Brain microvascular endothelial cell (primary cell): ENCODE measurements at regions not wholly inside any gene's neighbourhood (a gene's known extent, or its start where the extent isn't known, plus 50 kb on each side); places are given as distances from the start of the nearest gene placed in this dataset.
"Not testable (repeated sequence)": the region's sequence is repeated elsewhere in the genome, so short reads cannot be mapped to it uniquely, and the experiment has no call there.

Source experiments
- DNase-seq: peaks from one replicate; pipeline ENCODE4 v3.0.0-alpha.2; 2020
- H3K27ac ChIP-seq: fragments of 250-450 bp; sonication (Bioruptor Pico); 2 replicates; pipeline ENCODE4 v1.5.1; 2020; ENCODE audit warnings: mild to moderate bottlenecking, moderate library complexity
- H3K27me3 ChIP-seq: fragments of 250-450 bp; sonication (Bioruptor Pico); replicated peaks from 2 replicates; pipeline ENCODE4 v1.5.1; 2020; ENCODE audit warnings: mild to moderate bottlenecking
- H3K36me3 ChIP-seq: fragments of 250-450 bp; sonication (Bioruptor Pico); replicated peaks from 2 replicates; pipeline ENCODE4 v1.5.1; 2020; ENCODE audit warnings: mild to moderate bottlenecking
- H3K4me3 ChIP-seq: 2 replicates; pipeline ENCODE4 v1.5.1; 2011; ENCODE audit warnings: low read depth, mild to moderate bottlenecking, control low read depth, low read length, moderate library complexity
- CTCF ChIP-seq: IDR thresholded peaks from 2 replicates; pipeline ENCODE4 v1.5.1; 2011; ENCODE audit warnings: low read depth, mild to moderate bottlenecking, moderate library complexity, low read length, control low read depth, inconsistent platforms; ENCODE audit errors: missing control alignments
- in situ Hi-C: cut with HindIII; loops from 2 replicates; pipeline ENCODE4 v1.10.0; 2017; ENCODE audit warnings: low sequenced_read_pairs, low pct_ligation_motif_present

- in situ Hi-C loops, result no loop called here
- peaks cover 30% of the 10 kb centered on the region for H3K36me3 ChIP-seq
- no peaks in the 10 kb centered on the region for H3K27me3 ChIP-seq
- H3K27ac ChIP-seq, result no peak overlapping the region
- H3K4me3 ChIP-seq, result no peak overlapping the region
- no peak for TF ChIP-seq CTCF
- DNase-seq, result no peak
Measured at GRCh38 chr1:198849093-198849492, 210.3 kb downstream of the PTPRC start.

GRCh38 chr1:198850196-198850595 lies 211.4 kb downstream of the PTPRC start:
- Histone ChIP-seq H3K4me3 (no peak overlapping the region), H3K36me3 (peaks cover 31% of the 10 kb centered on the region), H3K27ac (no peak overlapping the region), H3K27me3 (no peaks in the 10 kb centered on the region)
- TF ChIP-seq CTCF, result no peak
- no peak for DNase-seq
- in situ Hi-C loops, result no loop called here

GRCh38 chr1:198850966-198851365 lies 212.1 kb downstream of the PTPRC start:
- peaks cover 23% of the 10 kb centered on the region for H3K36me3 ChIP-seq
- H3K27ac ChIP-seq, in situ Hi-C loops, H3K4me3 ChIP-seq, H3K27me3 ChIP-seq, DNase-seq: not testable (repeated sequence)

GRCh38 chr1:198856601-198857000 lies 217.8 kb downstream of the PTPRC start:
- no peak overlapping the region for H3K4me3 ChIP-seq
- peaks cover 28% of the 10 kb centered on the region for H3K36me3 ChIP-seq
- no peak for TF ChIP-seq CTCF
- DNase-seq, result no peak
- H3K27ac ChIP-seq, result no peak overlapping the region
- in situ Hi-C loops, result no loop called here
- no peaks in the 10 kb centered on the region for H3K27me3 ChIP-seq

GRCh38 chr1:198858033-198858432 lies 219.2 kb downstream of the PTPRC start:
- Histone ChIP-seq H3K27ac (no peak overlapping the region), H3K4me3 (no peak overlapping the region), H3K27me3 (no peaks in the 10 kb centered on the region), H3K36me3 (peaks cover 30% of the 10 kb centered on the region)
- no peak for TF ChIP-seq CTCF
- in situ Hi-C loops, result no loop called here
- DNase-seq, result no peak

GRCh38 chr1:198860371-198860770 lies 221.5 kb downstream of the PTPRC start:
- H3K27ac ChIP-seq, result no peak overlapping the region
- no peak for DNase-seq
- in situ Hi-C loops, result no loop called here
- TF ChIP-seq CTCF, result no peak
- no peaks in the 10 kb centered on the region for H3K27me3 ChIP-seq
- H3K4me3 ChIP-seq, result no peak overlapping the region
- peaks cover 26% of the 10 kb centered on the region for H3K36me3 ChIP-seq
